Upper lobe of left lung (tissue), 6 donors: ENCODE measurements at regions not wholly inside any gene's neighbourhood (a gene's known extent, or its start where the extent isn't known, plus 50 kb on each side); places are given as distances from the start of the nearest gene placed in this dataset.
A peak's percentile ranks its signal among the peaks of the same experiment; 100 is the strongest.

ENCODE experiments used
- ATAC-seq, 2 donors: fragments of 200-7000 bp; cut with Tn5 transposase; one replicate each; pipeline ENCODE4 v1.9.1; 2022; ENCODE audit warnings: mild to moderate bottlenecking in 2 of 2, moderate library complexity in 2 of 2; ENCODE audit not compliant: low FRiP score in 2 of 2
- DNase-seq, 2 donors: peaks; one replicate each; pipeline ENCODE4 v3.0.0-alpha.2; 2019 to 2020
- H3K27ac ChIP-seq, 4 donors: fragments of 200-600 bp; sonication (generic); one replicate each; pipeline ENCODE4 v1.5.1; 2016 to 2019
- H3K27me3 ChIP-seq, 4 donors: fragments of 200-600 bp; sonication (generic); one replicate each; pipeline ENCODE4 v1.5.1; 2017 to 2019
- H3K36me3 ChIP-seq, 4 donors: fragments of 200-600 bp; sonication (generic); one replicate each; pipeline ENCODE4 v1.5.1; 2016 to 2019
- H3K4me1 ChIP-seq, 4 donors: fragments of 200-600 bp; sonication (generic); one replicate each; pipeline ENCODE4 v1.5.1; 2018 to 2019
- H3K4me3 ChIP-seq, 4 donors: fragments of 200-600 bp; sonication (generic); one replicate each; pipeline ENCODE4 v1.5.1; 2017 to 2019; ENCODE audit warnings: mild to moderate bottlenecking in 2 of 4, moderate library complexity in 1 of 4
- H3K9me3 ChIP-seq, 4 donors: fragments of 200-600 bp; sonication (generic); one replicate each; pipeline ENCODE4 v1.5.1; 2018 to 2019
- EP300 ChIP-seq, 4 donors: sonication (generic); formaldehyde crosslinking; IDR thresholded peaks; one replicate each; pipeline ENCODE4 v1.5.1; 2017; ENCODE audit warnings: antibody characterized with exemption in 4 of 4, control low read depth in 2 of 4
- POLR2AphosphoS5 ChIP-seq, 2 donors: sonication (generic); formaldehyde crosslinking; IDR thresholded peaks; one replicate each; pipeline ENCODE4 v1.5.1; 2017; ENCODE audit warnings: antibody characterized with exemption in 2 of 2
- WGBS, 2 donors: methylation state at CpG; one replicate each; pipeline ENCODE4 v1.1.5; 2017 to 2018; 5-methylcytosine and 5-hydroxymethylcytosine counted together
- small RNA-seq, 4 donors: library from RNA; depleted of rRNA; stranded (forward); fragments of <200 nt; gene quantifications; one replicate each; pipeline ENCODE3, GENCODE V24; 2016
- donor health status: DM: no; HTN: no; CAD: no; lungs with moderate emphysema.
- donor health status: DM: no; HTN: yes; CAD: no; lungs with severe emphysema.

DNA sequence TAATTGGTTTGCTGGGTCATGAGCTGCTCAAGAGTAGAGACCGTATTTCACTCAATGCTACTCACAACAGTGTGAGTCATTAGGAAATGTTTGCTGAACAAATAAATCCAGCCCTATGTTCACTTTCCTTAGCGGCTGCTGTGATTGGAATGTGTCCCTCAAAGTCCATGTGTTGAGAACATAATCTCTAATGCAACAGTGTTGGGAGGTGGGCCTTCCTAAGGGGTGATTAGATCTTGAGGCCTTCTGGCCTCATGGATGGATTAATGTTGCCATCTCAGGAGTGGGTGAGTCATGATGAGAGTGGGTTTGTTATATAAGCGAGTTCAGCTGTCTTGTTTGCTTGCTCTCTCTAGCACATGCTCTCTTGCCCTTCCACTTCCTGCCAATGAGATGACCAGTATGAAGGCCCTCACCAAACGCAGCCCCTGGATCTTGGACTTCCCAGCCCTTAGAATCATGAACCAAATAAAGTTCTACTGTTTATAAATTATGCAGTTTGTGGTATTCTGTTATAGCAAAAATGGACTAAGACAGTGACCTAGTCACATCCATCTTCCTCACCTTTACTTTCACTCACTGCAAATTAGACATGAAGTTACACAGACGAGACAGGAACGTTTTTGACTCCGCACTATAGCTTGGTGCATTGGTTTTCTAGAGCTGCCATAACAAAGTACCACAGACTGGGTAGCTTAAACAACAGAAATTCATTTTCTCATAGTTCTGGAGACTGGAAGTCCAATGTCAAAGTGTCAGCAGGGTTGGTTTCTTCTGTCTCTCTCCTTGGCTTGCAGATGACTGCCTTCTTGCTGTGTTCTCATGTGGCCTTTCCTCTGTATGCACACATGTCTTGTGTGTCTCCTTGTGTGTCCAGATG, 50.9 kb upstream of the FAM169A start:
- H3K36me3 ChIP-seq = no peaks in the 10 kb centered on the region
- no peak overlapping the region for H3K4me3 ChIP-seq
- H3K4me1 ChIP-seq = peaks cover 0 to 6% (median 0%) of the 10 kb centered on the region in 4 donors
- H3K9me3 ChIP-seq = no peaks in the 10 kb centered on the region
- ATAC-seq = peak; percentile 57 to 85
- peak overlapping the region in 1 of 4 donors; percentile 38 for H3K27ac ChIP-seq
- DNase-seq = peak in 1 of 2 donors; percentile 27
- H3K27me3 ChIP-seq = no peaks in the 10 kb centered on the region
- TF ChIP-seq POLR2AphosphoS5 (IDR thresholded peaks at IDR 0.05) (peak in 1 of 2 donors; percentile 25), EP300 (IDR thresholded peaks at IDR 0.05) (no peak)
- 73 to 79% methylated on average over 7 of the region's 7 CpGs for WGBS, 2 donors

Small RNAs in the stretch of these regions (small RNA-seq; reads per million reads assigned to genes)
- gene AC116337.2 = 0 reads per million in 4 donors
